NCI-H2171 (cell line): ENCODE measurements at regions not wholly inside any gene's neighbourhood (a gene's known extent, or its start where the extent isn't known, plus 50 kb on each side); places are given as distances from the start of the nearest gene placed in this dataset.
"Not testable (repeated sequence)": the region's sequence is repeated elsewhere in the genome, so short reads cannot be mapped to it uniquely, and the experiment has no call there.

Experiments
- DNase-seq: peaks from one replicate; lab custom pipeline; 2025; lab: John Stamatoyannopoulos, UW

- no peak for DNase-seq
Observed at GRCh38 chr2:118464546-118465265, 376.4 kb downstream of the INSIG2 start.

- no peak for DNase-seq
Observed at GRCh38 chr2:118464046-118464445, 375.8 kb downstream of the INSIG2 start.

- DNase-seq = no peak
Observed at GRCh38 chr2:118460425-118460824, 372.2 kb downstream of the INSIG2 start.

GRCh38 chr2:118459426-118459825 lies 371.2 kb downstream of the INSIG2 start:
- no peak for DNase-seq

GRCh38 chr2:118457951-118458350 lies 369.7 kb downstream of the INSIG2 start:
- no peak for DNase-seq

- DNase-seq = no peak
Observed at GRCh38 chr2:118449401-118449800, 361.1 kb downstream of the INSIG2 start.

GRCh38 chr2:118443596-118443995 lies 355.3 kb downstream of the INSIG2 start:
- no peak for DNase-seq

- DNase-seq = no peak
Observed at GRCh38 chr2:118442996-118443553, 354.8 kb downstream of the INSIG2 start.

GRCh38 chr2:118442046-118442445 lies 353.8 kb downstream of the INSIG2 start:
- no peak for DNase-seq

GRCh38 chr2:118440404-118441098 lies 352.3 kb downstream of the INSIG2 start:
- no peak for DNase-seq

GRCh38 chr2:118437501-118437900 lies 349.2 kb downstream of the INSIG2 start:
- DNase-seq = no peak

GRCh38 chr2:118431997-118432396 lies 343.7 kb downstream of the INSIG2 start:
- DNase-seq = no peak

- DNase-seq = no peak
Observed at GRCh38 chr2:118431586-118431985, 343.3 kb downstream of the INSIG2 start.

- no peak for DNase-seq
Observed at GRCh38 chr2:118431165-118431517, 342.9 kb downstream of the INSIG2 start.

GRCh38 chr2:118430510-118431164 lies 342.4 kb downstream of the INSIG2 start:
- DNase-seq = no peak

GRCh38 chr2:118425191-118425590 lies 336.9 kb downstream of the INSIG2 start:
- no peak for DNase-seq

GRCh38 chr2:118423776-118424175 lies 335.5 kb downstream of the INSIG2 start:
- no peak for DNase-seq

- DNase-seq = no peak
Observed at GRCh38 chr2:118421648-118422047, 333.4 kb downstream of the INSIG2 start.

GRCh38 chr2:118417406-118418120 lies 329.3 kb downstream of the INSIG2 start:
- DNase-seq = no peak

GRCh38 chr2:118415186-118415585 lies 326.9 kb downstream of the INSIG2 start:
- DNase-seq = not testable (repeated sequence)

- no peak for DNase-seq
Observed at GRCh38 chr2:118403658-118404451, 315.6 kb downstream of the INSIG2 start.
